Naive thymus-derived CD4-positive, alpha-beta T cell (primary cell): ENCODE measurements at regions not wholly inside any gene's neighbourhood (a gene's known extent, or its start where the extent isn't known, plus 50 kb on each side); places are given as distances from the start of the nearest gene placed in this dataset.

Experiments used
- ATAC-seq: fragments of 150-1000 bp; cut with Tn5 transposase; 2 replicates; pipeline ENCODE4 v1.10.0; 2021; ENCODE audit warnings: mild to moderate bottlenecking, moderate library complexity
- CTCF ChIA-PET: fragments of 350-600 bp; sonication (Branson Sonifier 250); formaldehyde crosslinking; loops from one replicate; lab custom pipeline; 2021; ENCODE audit warnings: antibody characterized with exemption; lab: Charles Lee
- POLR2A ChIA-PET: fragments of 350-600 bp; sonication (Branson Sonifier 250); formaldehyde crosslinking; loops from one replicate; lab custom pipeline; 2021; ENCODE audit warnings: antibody characterized with exemption, inconsistent platforms; lab: Charles Lee
- DNase-seq, 9 donors: peaks; one replicate each; pipeline versions ENCODE4 v3.0.0 to v3.0.0-alpha.2; 2020 to 2022; ENCODE audit warnings: mixed read lengths in 1 of 9
- H3K27ac ChIP-seq: one replicate; pipeline ENCODE4 v1.7.0; 2013; ENCODE audit warnings: mild to moderate bottlenecking, low read depth, low read length, moderate library complexity
- H3K27me3 ChIP-seq, 2 donors: one replicate each; pipeline ENCODE4 v1.7.0; 2013; ENCODE audit warnings: low read length in 2 of 2, mild to moderate bottlenecking in 2 of 2, moderate library complexity in 2 of 2; ENCODE audit not compliant: control insufficient read depth in 2 of 2, insufficient read depth in 2 of 2
- H3K36me3 ChIP-seq, 3 experiments: 1 replicate in 2 of 3; 2 replicates in 1 of 3; pipeline ENCODE4 v1.7.0; 2013; ENCODE audit warnings: low read length in 3 of 3, mild to moderate bottlenecking in 3 of 3, moderate library complexity in 1 of 3; ENCODE audit not compliant: insufficient read depth in 3 of 3, control insufficient read depth in 2 of 3
- H3K4me1 ChIP-seq, 2 donors: one replicate each; pipeline ENCODE4 v1.7.0; 2013; ENCODE audit warnings: low read length in 2 of 2, mild to moderate bottlenecking in 2 of 2, moderate library complexity in 1 of 2; ENCODE audit not compliant: control insufficient read depth in 2 of 2, insufficient read depth in 2 of 2
- H3K4me3 ChIP-seq: 2 replicates; pipeline ENCODE4 v1.7.0; 2013; ENCODE audit warnings: mild to moderate bottlenecking, low read length
- H3K9me3 ChIP-seq, 3 experiments: 1 replicate in 2 of 3; 2 replicates in 1 of 3; pipeline ENCODE4 v1.7.0; 2013; ENCODE audit warnings: low read length in 3 of 3; ENCODE audit not compliant: control insufficient read depth in 2 of 3
- H3K27ac Mint-ChIP-seq, 9 donors: one replicate each; pipeline ENCODE4 v1.8.0; 2020 to 2022; ENCODE audit warnings: mixed read lengths in 9 of 9, mild to moderate bottlenecking in 8 of 9, moderate library complexity in 5 of 9, inconsistent platforms in 2 of 9
- H3K27me3 Mint-ChIP-seq, 5 donors: one replicate each; pipeline ENCODE4 v1.8.0; 2021 to 2022; ENCODE audit warnings: mixed read lengths in 5 of 5, mild to moderate bottlenecking in 1 of 5
- H3K36me3 Mint-ChIP-seq, 5 donors: one replicate each; pipeline ENCODE4 v1.8.0; 2020 to 2022; ENCODE audit warnings: mixed read lengths in 5 of 5, mild to moderate bottlenecking in 3 of 5, inconsistent platforms in 1 of 5
- H3K4me1 Mint-ChIP-seq, 7 donors: one replicate each; pipeline ENCODE4 v1.8.0; 2020 to 2022; ENCODE audit warnings: mixed read lengths in 7 of 7, mild to moderate bottlenecking in 3 of 7, inconsistent platforms in 1 of 7
- H3K4me3 Mint-ChIP-seq, 10 donors: one replicate each; pipeline ENCODE4 v1.8.0; 2020 to 2022; ENCODE audit warnings: mild to moderate bottlenecking in 10 of 10, mixed read lengths in 10 of 10, moderate library complexity in 6 of 10, inconsistent platforms in 2 of 10
- H3K9me3 Mint-ChIP-seq, 11 donors: one replicate each; pipeline ENCODE4 v1.8.0; 2020 to 2022; ENCODE audit warnings: mixed read lengths in 11 of 11, mild to moderate bottlenecking in 4 of 11, inconsistent platforms in 1 of 11, moderate library complexity in 1 of 11
- intact Hi-C, 2 donors: fragments of 100-400 bp; cut with micrococcal nuclease; formaldehyde crosslinking; loops; one replicate each; pipeline ENCODE4 v1.15.1; 2023

- no peaks in the 10 kb centered on the region for H3K9me3 ChIP-seq
- no peaks in the 10 kb centered on the region for H3K36me3 ChIP-seq
- no peak overlapping the region for H3K4me3 ChIP-seq
- H3K4me1 ChIP-seq, result no peaks in the 10 kb centered on the region
- ChIA-PET POLR2A (no interaction called here), CTCF (no interaction called here)
- no peak overlapping the region for H3K4me3 Mint-ChIP-seq
- no peaks in the 10 kb centered on the region for H3K4me1 Mint-ChIP-seq
- H3K9me3 Mint-ChIP-seq, result peaks cover 0 to 11% (median 6%) of the 10 kb centered on the region in 11 donors
- H3K27ac ChIP-seq, result no peak overlapping the region
- peaks cover 0 to 44% (median 29%) of the 10 kb centered on the region in 5 donors for H3K27me3 Mint-ChIP-seq
- peaks cover 0 to 7% (median 0%) of the 10 kb centered on the region in 5 donors for H3K36me3 Mint-ChIP-seq
- H3K27me3 ChIP-seq, result no peaks in the 10 kb centered on the region
- DNase-seq (no peak), ATAC-seq (no peak)
- H3K27ac Mint-ChIP-seq, result no peak overlapping the region
- intact Hi-C loops, result no loop called here
Observed at GRCh38 chr1:208450958-208451357, 206.8 kb upstream of the PLXNA2 start.

- H3K4me1 Mint-ChIP-seq, result no peaks in the 10 kb centered on the region
- no peak overlapping the region for H3K27ac Mint-ChIP-seq
- no peak overlapping the region for H3K4me3 Mint-ChIP-seq
- intact Hi-C loops, result no loop called here
- peaks cover 0 to 28% (median 12%) of the 10 kb centered on the region in 5 donors for H3K27me3 Mint-ChIP-seq
- no peaks in the 10 kb centered on the region for H3K36me3 ChIP-seq
- no peak overlapping the region for H3K4me3 ChIP-seq
- H3K27ac ChIP-seq, result no peak overlapping the region
- ATAC-seq (no peak), DNase-seq (no peak)
- no peaks in the 10 kb centered on the region for H3K36me3 Mint-ChIP-seq
- H3K9me3 Mint-ChIP-seq, result peaks cover 0 to 11% (median 4%) of the 10 kb centered on the region in 11 donors
- no peaks in the 10 kb centered on the region for H3K9me3 ChIP-seq
- ChIA-PET POLR2A (no interaction called here), CTCF (no interaction called here)
- H3K27me3 ChIP-seq, result no peaks in the 10 kb centered on the region
- H3K4me1 ChIP-seq, result no peaks in the 10 kb centered on the region
Observed at GRCh38 chr1:208455821-208456220, 211.6 kb upstream of the PLXNA2 start.

DNA sequence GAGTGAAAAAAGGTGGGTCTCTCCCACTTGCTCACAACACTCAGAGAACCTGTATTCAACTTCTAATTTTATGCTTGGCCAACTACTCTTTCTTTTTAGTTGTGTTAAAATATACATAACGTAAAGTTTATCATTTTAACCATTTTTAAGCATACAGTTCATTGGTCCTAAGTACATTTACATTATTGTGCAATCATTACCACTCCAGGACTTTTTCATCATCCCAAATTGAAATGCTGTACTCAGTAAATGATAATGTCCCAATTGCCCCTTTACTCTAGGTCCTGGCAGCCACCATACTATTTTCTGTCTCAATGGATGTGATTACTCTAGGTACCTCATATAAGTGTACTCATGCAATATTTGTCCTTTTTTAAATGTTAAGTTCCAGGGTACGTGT lies 212.3 kb upstream of the PLXNA2 start:
- Mint-ChIP-seq H3K9me3 (peaks cover 0 to 11% (median 4%) of the 10 kb centered on the region in 11 donors), H3K36me3 (no peaks in the 10 kb centered on the region), H3K4me1 (no peaks in the 10 kb centered on the region), H3K27me3 (peaks cover 0 to 23% (median 17%) of the 10 kb centered on the region in 5 donors), H3K27ac (no peak overlapping the region), H3K4me3 (no peak overlapping the region)
- ChIA-PET POLR2A (no interaction called here), CTCF (no interaction called here)
- Histone ChIP-seq H3K9me3 (no peaks in the 10 kb centered on the region), H3K36me3 (no peaks in the 10 kb centered on the region), H3K4me1 (no peaks in the 10 kb centered on the region), H3K27me3 (no peaks in the 10 kb centered on the region), H3K4me3 (no peak overlapping the region), H3K27ac (no peak overlapping the region)
- intact Hi-C loops, result no loop called here
- ATAC-seq (no peak), DNase-seq (no peak)

GRCh38 chr1:208460823-208461222 lies 216.6 kb upstream of the PLXNA2 start:
- H3K4me1 ChIP-seq, result no peaks in the 10 kb centered on the region
- H3K27me3 ChIP-seq, result no peaks in the 10 kb centered on the region
- ATAC-seq (no peak), DNase-seq (no peak)
- no peaks in the 10 kb centered on the region for H3K36me3 ChIP-seq
- no peaks in the 10 kb centered on the region for H3K9me3 ChIP-seq
- H3K4me1 Mint-ChIP-seq, result no peaks in the 10 kb centered on the region
- no peaks in the 10 kb centered on the region for H3K36me3 Mint-ChIP-seq
- POLR2A ChIA-PET, result no interaction called here
- peaks cover 0 to 14% (median 5%) of the 10 kb centered on the region in 11 donors for H3K9me3 Mint-ChIP-seq
- H3K4me3 ChIP-seq, result no peak overlapping the region
- peaks cover 0 to 28% (median 15%) of the 10 kb centered on the region in 5 donors for H3K27me3 Mint-ChIP-seq
- no peak overlapping the region for H3K4me3 Mint-ChIP-seq
- no peak overlapping the region for H3K27ac Mint-ChIP-seq
- intact Hi-C loops, result no loop called here
- H3K27ac ChIP-seq, result no peak overlapping the region
- CTCF ChIA-PET, result no interaction called here

DNA sequence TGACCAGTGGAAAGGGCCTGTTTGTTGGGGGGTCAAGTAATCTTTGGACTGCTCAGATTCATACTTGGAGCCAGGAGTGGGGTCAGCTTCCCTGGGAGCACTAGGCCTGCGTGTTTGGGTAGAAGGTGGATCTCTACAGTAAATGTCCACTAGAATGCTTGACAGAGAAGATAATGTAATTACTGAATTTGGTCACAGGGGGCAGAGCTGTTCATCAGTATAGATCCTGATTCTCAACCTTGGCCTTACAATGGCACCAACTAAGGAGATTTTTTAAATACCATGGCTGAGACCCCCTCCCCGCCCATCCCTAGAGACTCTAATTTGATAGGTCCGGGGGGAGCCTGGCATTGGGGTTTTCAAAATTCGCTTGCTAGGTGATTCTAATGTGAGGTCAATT lies 217.5 kb upstream of the PLXNA2 start:
- Histone ChIP-seq H3K27ac (no peak overlapping the region), H3K4me1 (no peaks in the 10 kb centered on the region), H3K4me3 (no peak overlapping the region), H3K36me3 (no peaks in the 10 kb centered on the region), H3K9me3 (no peaks in the 10 kb centered on the region), H3K27me3 (no peaks in the 10 kb centered on the region)
- POLR2A ChIA-PET, result no interaction called here
- CTCF ChIA-PET, result no interaction called here
- Mint-ChIP-seq H3K27me3 (peaks cover 0 to 29% (median 17%) of the 10 kb centered on the region in 5 donors), H3K4me3 (no peak overlapping the region), H3K4me1 (no peaks in the 10 kb centered on the region), H3K9me3 (peaks cover 0 to 14% (median 5%) of the 10 kb centered on the region in 11 donors), H3K36me3 (no peaks in the 10 kb centered on the region), H3K27ac (no peak overlapping the region)
- ATAC-seq, result no peak
- no peak for DNase-seq
- intact Hi-C loops, result no loop called here

GRCh38 chr1:208462761-208463160 lies 218.6 kb upstream of the PLXNA2 start:
- Histone ChIP-seq H3K27ac (no peak overlapping the region), H3K27me3 (no peaks in the 10 kb centered on the region), H3K36me3 (no peaks in the 10 kb centered on the region), H3K4me3 (no peak overlapping the region), H3K4me1 (no peaks in the 10 kb centered on the region), H3K9me3 (no peaks in the 10 kb centered on the region)
- H3K4me3 Mint-ChIP-seq, result no peak overlapping the region
- DNase-seq (no peak), ATAC-seq (no peak)
- no peak overlapping the region for H3K27ac Mint-ChIP-seq
- H3K4me1 Mint-ChIP-seq, result no peaks in the 10 kb centered on the region
- H3K9me3 Mint-ChIP-seq, result peaks cover 0 to 11% (median 3%) of the 10 kb centered on the region in 11 donors
- intact Hi-C loops, result no loop called here
- H3K27me3 Mint-ChIP-seq, result peaks cover 0 to 36% (median 28%) of the 10 kb centered on the region in 5 donors
- ChIA-PET CTCF (no interaction called here), POLR2A (no interaction called here)
- no peaks in the 10 kb centered on the region for H3K36me3 Mint-ChIP-seq

- Mint-ChIP-seq H3K9me3 (peaks cover 0 to 10% (median 0%) of the 10 kb centered on the region in 11 donors), H3K27ac (no peak overlapping the region), H3K4me3 (no peak overlapping the region), H3K27me3 (peaks cover 0 to 34% (median 19%) of the 10 kb centered on the region in 5 donors), H3K4me1 (no peaks in the 10 kb centered on the region), H3K36me3 (no peaks in the 10 kb centered on the region)
- H3K27me3 ChIP-seq, result no peaks in the 10 kb centered on the region
- H3K4me3 ChIP-seq, result no peak overlapping the region
- no peaks in the 10 kb centered on the region for H3K36me3 ChIP-seq
- no peak for DNase-seq
- intact Hi-C loops, result no loop called here
- H3K9me3 ChIP-seq, result no peaks in the 10 kb centered on the region
- H3K27ac ChIP-seq, result no peak overlapping the region
- POLR2A ChIA-PET, result no interaction called here
- CTCF ChIA-PET, result no interaction called here
- ATAC-seq, result no peak
- H3K4me1 ChIP-seq, result no peaks in the 10 kb centered on the region
Observed at GRCh38 chr1:208465266-208465665, 221.1 kb upstream of the PLXNA2 start.
